ENCODE measurements at regions not wholly inside any gene's neighbourhood (a gene's known extent, or its start where the extent isn't known, plus 50 kb on each side); places are given as distances from the start of the nearest gene placed in this dataset.
"Not testable (repeated sequence)": the region's sequence is repeated elsewhere in the genome, so short reads cannot be mapped to it uniquely, and the experiment has no call there.

DNA sequence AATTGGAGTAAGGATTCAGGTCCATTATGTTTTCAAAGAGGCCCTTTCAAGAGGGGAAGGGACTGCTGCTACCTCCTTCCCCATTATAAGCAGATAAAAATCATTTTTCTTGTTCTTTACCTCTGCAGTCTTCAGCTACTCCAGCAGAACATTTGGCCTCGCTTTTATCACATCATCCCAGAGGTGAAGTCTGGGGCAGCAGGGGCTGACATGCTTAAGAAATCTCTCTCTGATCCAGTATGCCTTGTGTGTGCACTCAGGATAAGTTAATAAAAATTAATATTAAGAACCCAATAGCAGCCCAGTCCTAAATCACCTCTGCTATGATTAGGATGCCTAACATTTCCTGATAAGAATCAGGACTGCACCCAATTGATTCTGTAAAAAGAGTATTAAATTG is 306.9 kb upstream of the NREP start:
- H3K36me3 Mint-ChIP-seq: no peaks in the 10 kb centered on the region
- no peak for ATAC-seq
- no peak overlapping the region for H3K4me3 Mint-ChIP-seq
- H3K4me1 Mint-ChIP-seq (ENCODE audit: low read depth in 2 of 2): no peaks in the 10 kb centered on the region
- DNase-seq (ENCODE audit: low spot score): no peak
- no peak overlapping the region for H3K27ac Mint-ChIP-seq
- peaks cover 0 to 14% of the 10 kb centered on the region in 2 donors for H3K27me3 Mint-ChIP-seq
- H3K9me3 Mint-ChIP-seq: no peaks in the 10 kb centered on the region

DNA sequence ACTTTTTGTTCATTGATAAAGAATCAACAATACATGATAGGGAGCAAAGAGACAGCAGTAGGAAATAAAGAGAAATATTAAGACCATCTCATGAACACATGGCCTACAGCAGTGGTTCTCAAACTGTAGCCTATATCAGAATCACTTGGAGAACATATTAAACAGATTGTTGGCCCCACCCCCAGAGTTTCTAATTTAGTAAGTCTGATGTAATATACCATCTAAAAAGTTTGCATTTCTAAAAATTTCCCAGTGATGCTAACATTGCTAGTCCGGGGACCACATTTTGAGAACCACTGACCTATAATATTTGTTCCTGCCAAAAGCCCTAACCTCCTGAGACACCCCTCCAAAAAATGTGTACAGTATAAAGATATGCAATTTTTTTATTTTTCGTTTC is 306.2 kb upstream of the NREP start:
- no peak overlapping the region for H3K4me3 Mint-ChIP-seq
- H3K9me3 Mint-ChIP-seq: no peaks in the 10 kb centered on the region
- H3K27ac Mint-ChIP-seq: no peak overlapping the region
- H3K4me1 Mint-ChIP-seq (ENCODE audit: low read depth in 2 of 2): no peaks in the 10 kb centered on the region
- no peaks in the 10 kb centered on the region for H3K36me3 Mint-ChIP-seq
- DNase-seq (ENCODE audit: low spot score) (no peak), ATAC-seq (no peak)
- peaks cover 0 to 14% of the 10 kb centered on the region in 2 donors for H3K27me3 Mint-ChIP-seq

DNA sequence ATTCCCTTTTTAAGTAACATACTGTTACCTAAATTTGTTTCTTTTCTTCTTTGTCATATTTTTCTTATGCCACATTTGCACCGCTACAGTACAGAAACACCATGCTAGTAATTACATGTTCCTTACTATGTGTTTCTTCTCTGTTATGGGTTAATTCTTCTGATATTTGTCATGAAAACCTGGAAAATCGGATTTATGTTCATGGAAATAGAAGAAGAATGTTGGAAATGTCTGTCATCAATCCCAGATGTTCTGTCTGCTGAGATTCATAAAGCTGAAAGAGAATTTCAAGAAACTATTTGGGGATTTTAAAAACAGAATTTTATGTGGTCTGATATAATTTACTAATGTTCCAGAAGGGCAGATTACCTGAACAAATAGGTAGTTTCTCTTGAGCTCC is 305.2 kb upstream of the NREP start:
- no peak for ATAC-seq
- Mint-ChIP-seq H3K36me3 (no peaks in the 10 kb centered on the region), H3K4me3 (no peak overlapping the region), H3K4me1 (ENCODE audit: low read depth in 2 of 2) (no peaks in the 10 kb centered on the region), H3K9me3 (no peaks in the 10 kb centered on the region), H3K27ac (no peak overlapping the region), H3K27me3 (peaks cover 0 to 7% of the 10 kb centered on the region in 2 donors)
- DNase-seq (ENCODE audit: low spot score): no peak

GRCh38 chr5:112061666-112062065 is 304.7 kb upstream of the NREP start:
- no peaks in the 10 kb centered on the region for H3K9me3 Mint-ChIP-seq
- no peak for DNase-seq (ENCODE audit: low spot score)
- no peak overlapping the region for H3K4me3 Mint-ChIP-seq
- peaks cover 0 to 7% of the 10 kb centered on the region in 2 donors for H3K27me3 Mint-ChIP-seq
- H3K36me3 Mint-ChIP-seq: no peaks in the 10 kb centered on the region
- no peaks in the 10 kb centered on the region for H3K4me1 Mint-ChIP-seq (ENCODE audit: low read depth in 2 of 2)
- no peak overlapping the region for H3K27ac Mint-ChIP-seq
- ATAC-seq: no peak

DNA sequence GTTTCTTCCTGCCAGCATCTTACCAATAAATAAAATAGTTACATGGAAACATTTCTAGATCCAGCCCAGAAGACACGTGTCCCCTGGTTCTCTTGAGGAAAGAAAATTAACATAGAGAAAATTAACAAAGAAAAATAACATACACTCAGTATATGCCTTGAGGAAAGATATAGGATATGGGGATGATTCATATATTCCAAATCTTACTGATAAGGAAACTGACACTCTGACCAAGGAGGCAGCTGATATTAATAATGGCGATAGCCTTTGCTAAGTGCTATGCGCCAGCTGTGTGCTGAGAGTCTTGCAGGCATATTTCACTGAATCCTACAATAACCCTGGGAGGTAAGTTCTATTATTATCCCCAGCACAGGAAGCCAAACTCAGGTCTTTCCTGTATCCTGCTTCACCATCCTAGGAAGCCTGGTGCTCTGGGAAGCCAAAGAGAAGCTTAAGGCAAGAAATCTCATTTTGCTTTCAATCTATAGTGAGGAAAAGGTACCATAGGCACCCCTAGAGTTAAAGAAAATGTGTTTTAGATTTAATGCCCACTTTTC is 302.7 kb upstream of the NREP start:
- H3K4me1 Mint-ChIP-seq (ENCODE audit: low read depth in 2 of 2): no peaks in the 10 kb centered on the region
- no peaks in the 10 kb centered on the region for H3K36me3 Mint-ChIP-seq
- ATAC-seq (no peak), DNase-seq (ENCODE audit: low spot score) (no peak)
- peaks cover 7% of the 10 kb centered on the region for H3K9me3 Mint-ChIP-seq
- H3K4me3 Mint-ChIP-seq: no peak overlapping the region
- no peaks in the 10 kb centered on the region for H3K27me3 Mint-ChIP-seq
- H3K27ac Mint-ChIP-seq: no peak overlapping the region

DNA sequence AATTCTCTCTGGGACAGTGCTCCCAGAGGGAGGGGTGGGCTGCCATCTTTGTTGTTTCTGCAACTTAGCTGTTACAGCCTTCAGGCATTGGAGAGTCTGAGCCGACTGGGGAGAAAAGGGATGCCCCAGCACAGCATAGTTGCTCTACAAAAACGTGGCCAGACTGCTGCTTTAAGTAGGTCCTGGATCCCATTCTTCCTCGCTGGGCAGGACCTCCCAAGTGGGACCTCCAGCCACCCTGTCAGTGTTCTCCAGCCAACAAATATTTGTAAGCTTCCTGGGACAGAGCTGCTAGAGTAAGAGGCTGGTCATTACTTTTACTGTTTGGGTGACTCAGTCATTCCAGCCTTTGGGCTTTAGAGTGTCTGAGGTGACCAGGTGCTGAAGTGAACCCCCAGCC is 292.7 kb upstream of the NREP start:
- Mint-ChIP-seq H3K4me3 (no peak overlapping the region), H3K4me1 (ENCODE audit: low read depth in 2 of 2) (no peaks in the 10 kb centered on the region), H3K36me3 (peaks cover 5% of the 10 kb centered on the region), H3K27ac (no peak overlapping the region), H3K9me3 (peaks cover 24% of the 10 kb centered on the region), H3K27me3 (peaks cover 0 to 12% of the 10 kb centered on the region in 2 donors)
- ATAC-seq (no peak), DNase-seq (ENCODE audit: low spot score) (no peak)

- ATAC-seq: no peak
These were observed 279.2 kb upstream of the NREP start for GRCh38 chr5:112036206-112036605.

GRCh38 chr5:112034421-112034979 is 277.5 kb upstream of the NREP start:
- DNase-seq (ENCODE audit: low spot score) (no peak), ATAC-seq (no peak)
- no peak overlapping the region for H3K27ac Mint-ChIP-seq
- no peaks in the 10 kb centered on the region for H3K9me3 Mint-ChIP-seq
- H3K27me3 Mint-ChIP-seq: no peaks in the 10 kb centered on the region
- H3K4me1 Mint-ChIP-seq (ENCODE audit: low read depth in 2 of 2): no peaks in the 10 kb centered on the region
- H3K36me3 Mint-ChIP-seq: no peaks in the 10 kb centered on the region
- no peak overlapping the region for H3K4me3 Mint-ChIP-seq

More at GRCh38 chr5:112036206-112036605, 279.2 kb upstream of the NREP start:
- Mint-ChIP-seq H3K4me3 (no peak overlapping the region), H3K27me3 (no peaks in the 10 kb centered on the region), H3K27ac (no peak overlapping the region), H3K9me3 (no peaks in the 10 kb centered on the region), H3K4me1 (ENCODE audit: low read depth in 2 of 2) (no peaks in the 10 kb centered on the region), H3K36me3 (no peaks in the 10 kb centered on the region)
- DNase-seq (ENCODE audit: low spot score): no peak

DNA sequence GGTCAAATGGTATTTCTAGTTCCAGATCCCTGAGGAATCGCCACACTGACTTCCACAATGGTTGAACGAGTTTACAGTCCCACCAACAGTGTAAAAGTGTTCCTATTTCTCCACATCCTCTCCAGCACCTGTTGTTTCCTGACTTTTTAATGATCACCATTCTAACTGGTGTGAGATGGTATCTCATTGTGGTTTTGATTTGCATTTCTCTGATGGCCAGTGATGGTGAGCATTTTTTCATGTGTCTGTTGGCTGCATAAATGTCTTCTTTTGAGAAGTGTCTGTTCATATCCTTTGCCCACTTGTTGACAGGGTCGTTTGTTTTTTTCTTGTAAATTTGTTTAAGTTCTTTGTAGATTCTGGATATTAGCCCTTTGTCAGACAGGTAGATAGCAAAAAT is 269.9 kb upstream of the NREP start:
- not testable (repeated sequence) for H3K4me3 Mint-ChIP-seq; H3K27ac Mint-ChIP-seq; H3K9me3 Mint-ChIP-seq; H3K27me3 Mint-ChIP-seq; ATAC-seq; H3K4me1 Mint-ChIP-seq (ENCODE audit: low read depth in 2 of 2); H3K36me3 Mint-ChIP-seq; DNase-seq (ENCODE audit: low spot score)

GRCh38 chr5:112025757-112026156 is 268.8 kb upstream of the NREP start:
- Mint-ChIP-seq H3K9me3 (no peaks in the 10 kb centered on the region), H3K27ac (no peak overlapping the region), H3K4me1 (ENCODE audit: low read depth in 2 of 2) (no peaks in the 10 kb centered on the region), H3K4me3 (no peak overlapping the region), H3K27me3 (no peaks in the 10 kb centered on the region), H3K36me3 (peaks cover 4% of the 10 kb centered on the region)
- no peak for ATAC-seq
- no peak for DNase-seq (ENCODE audit: low spot score)

- ATAC-seq (no peak), DNase-seq (ENCODE audit: low spot score) (no peak)
- H3K9me3 Mint-ChIP-seq: no peaks in the 10 kb centered on the region
- no peaks in the 10 kb centered on the region for H3K27me3 Mint-ChIP-seq
- no peak overlapping the region for H3K27ac Mint-ChIP-seq
- H3K36me3 Mint-ChIP-seq: peaks cover 4% of the 10 kb centered on the region
- H3K4me3 Mint-ChIP-seq: no peak overlapping the region
- no peaks in the 10 kb centered on the region for H3K4me1 Mint-ChIP-seq (ENCODE audit: low read depth in 2 of 2)
These were observed 267.8 kb upstream of the NREP start for GRCh38 chr5:112024769-112025168.

DNA sequence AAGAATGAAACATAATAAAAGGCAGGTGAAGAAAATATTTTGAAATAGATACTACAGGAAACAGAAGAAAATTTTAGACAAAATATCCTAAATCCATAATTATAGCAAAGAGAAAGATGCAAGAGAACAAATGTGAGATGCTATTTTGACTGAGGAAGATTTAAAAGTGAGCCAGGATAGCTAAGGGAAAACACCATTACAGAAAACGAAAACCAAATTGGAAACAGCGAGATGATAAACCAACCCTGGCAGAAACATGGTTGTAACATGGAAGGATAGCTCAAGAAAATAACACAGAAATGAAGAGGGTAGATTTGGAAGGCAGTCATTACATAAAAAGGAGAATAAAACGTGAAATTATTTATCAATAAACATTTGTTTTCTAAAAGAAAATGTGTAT is 267.2 kb upstream of the NREP start:
- no peak overlapping the region for H3K27ac Mint-ChIP-seq
- H3K36me3 Mint-ChIP-seq: peaks cover 4% of the 10 kb centered on the region
- no peaks in the 10 kb centered on the region for H3K9me3 Mint-ChIP-seq
- no peaks in the 10 kb centered on the region for H3K4me1 Mint-ChIP-seq (ENCODE audit: low read depth in 2 of 2)
- no peaks in the 10 kb centered on the region for H3K27me3 Mint-ChIP-seq
- ATAC-seq: no peak
- DNase-seq (ENCODE audit: low spot score): no peak
- H3K4me3 Mint-ChIP-seq: no peak overlapping the region

GRCh38 chr5:112023766-112024165 is 266.8 kb upstream of the NREP start:
- H3K27ac Mint-ChIP-seq: no peak overlapping the region
- no peaks in the 10 kb centered on the region for H3K9me3 Mint-ChIP-seq
- no peak overlapping the region for H3K4me3 Mint-ChIP-seq
- no peak for ATAC-seq
- no peaks in the 10 kb centered on the region for H3K4me1 Mint-ChIP-seq (ENCODE audit: low read depth in 2 of 2)
- peaks cover 4% of the 10 kb centered on the region for H3K36me3 Mint-ChIP-seq
- no peaks in the 10 kb centered on the region for H3K27me3 Mint-ChIP-seq
- DNase-seq (ENCODE audit: low spot score): no peak

DNA sequence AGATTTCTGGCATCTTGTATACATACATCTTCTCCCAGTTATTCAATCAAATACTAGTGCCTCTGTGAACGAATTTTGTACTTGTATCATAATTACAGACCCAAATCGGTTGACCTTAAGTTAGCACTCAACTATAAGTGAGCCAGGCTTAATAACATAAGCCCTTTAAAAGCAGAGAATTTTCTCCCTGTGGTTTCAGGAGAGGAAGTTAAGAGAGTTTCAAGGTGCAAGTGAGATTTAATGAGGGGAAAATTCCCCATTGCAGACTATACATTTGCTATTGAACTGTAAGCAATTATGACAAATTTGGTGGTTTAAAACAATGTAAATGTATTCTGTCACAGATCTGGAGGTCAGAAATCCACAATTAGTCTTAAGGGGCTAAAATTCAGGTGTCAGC is 261.9 kb upstream of the NREP start:
- H3K4me1 Mint-ChIP-seq (ENCODE audit: low read depth in 2 of 2): no peaks in the 10 kb centered on the region
- H3K27ac Mint-ChIP-seq: no peak overlapping the region
- H3K36me3 Mint-ChIP-seq: no peaks in the 10 kb centered on the region
- no peak for DNase-seq (ENCODE audit: low spot score)
- H3K9me3 Mint-ChIP-seq: no peaks in the 10 kb centered on the region
- no peak for ATAC-seq
- peaks cover 0 to 11% of the 10 kb centered on the region in 2 donors for H3K27me3 Mint-ChIP-seq
- no peak overlapping the region for H3K4me3 Mint-ChIP-seq

- no peaks in the 10 kb centered on the region for H3K9me3 Mint-ChIP-seq
- H3K4me1 Mint-ChIP-seq (ENCODE audit: low read depth in 2 of 2): no peaks in the 10 kb centered on the region
- no peak overlapping the region for H3K4me3 Mint-ChIP-seq
- ATAC-seq: no peak
- peaks cover 0 to 11% of the 10 kb centered on the region in 2 donors for H3K27me3 Mint-ChIP-seq
- H3K27ac Mint-ChIP-seq: no peak overlapping the region
- no peak for DNase-seq (ENCODE audit: low spot score)
- H3K36me3 Mint-ChIP-seq: no peaks in the 10 kb centered on the region
These were observed 260.0 kb upstream of the NREP start for GRCh38 chr5:112016980-112017379.
